ENCODE measurements at regions not wholly inside any gene's neighbourhood (a gene's known extent, or its start where the extent isn't known, plus 50 kb on each side); places are given as distances from the start of the nearest gene placed in this dataset.

DNA sequence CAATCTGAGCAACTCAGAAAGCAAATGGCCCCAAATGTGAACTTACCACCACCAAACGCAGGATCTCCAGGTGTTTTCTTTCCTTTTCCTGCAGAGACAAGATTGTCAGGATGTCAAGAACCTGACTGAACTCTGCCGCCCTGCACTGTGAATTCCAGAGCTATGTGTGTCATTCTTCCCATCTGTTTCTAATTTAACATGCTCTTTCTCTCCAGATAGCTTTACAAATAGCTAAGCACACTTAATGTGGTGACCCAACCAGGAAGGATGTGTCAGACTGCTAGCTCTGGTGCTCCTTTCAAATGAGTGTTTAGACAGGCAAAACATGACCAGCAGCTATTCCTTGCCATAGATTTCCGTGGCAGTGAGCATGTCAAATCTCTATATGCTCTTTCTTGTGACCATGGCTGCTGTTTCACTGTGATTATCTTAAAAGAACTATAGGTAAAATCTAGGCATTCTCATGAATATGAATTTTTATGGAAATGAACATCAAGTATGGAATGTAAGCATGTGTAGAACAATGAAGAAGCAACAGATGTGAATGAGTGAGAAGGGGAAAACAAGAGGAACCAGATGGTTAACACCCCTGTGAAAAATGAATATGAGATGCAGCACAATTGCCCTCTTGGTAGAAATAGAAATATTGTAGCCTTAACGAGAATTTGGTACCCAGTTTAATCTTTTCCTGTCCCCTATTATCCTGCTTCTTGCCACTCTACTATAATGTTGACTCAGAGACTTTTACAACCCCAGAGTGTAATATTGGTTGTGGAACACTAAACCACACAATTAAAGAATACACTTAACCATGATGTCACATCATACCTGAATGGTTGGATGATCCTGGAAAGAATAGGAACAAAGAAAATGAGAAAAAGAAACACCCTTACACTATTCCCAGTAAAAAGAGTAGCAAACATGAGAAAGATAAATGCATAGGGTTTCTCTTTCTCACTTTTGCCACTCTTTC lies 247.8 kb upstream of the DKK2 start:
- no peak overlapping the region for H3K4me3 ChIP-seq (replicated peaks in 1 of 3; ENCODE audit: low read depth in 2 of 3, low read length in 3 of 3)
- no peak for DNase-seq
- Mint-ChIP-seq H3K4me3 (no peak overlapping the region), H3K4me1 (no peaks in the 10 kb centered on the region), H3K27me3 (ENCODE audit: low read depth in 3 of 3) (peaks cover 0 to 2% (median 0%) of the 10 kb centered on the region in 3 donors), H3K36me3 (no peaks in the 10 kb centered on the region), H3K9me3 (peaks cover 0 to 5% (median 0%) of the 10 kb centered on the region in 7 donors), H3K27ac (no peak overlapping the region)
- whole genome bisulfite sequencing (ENCODE audit: insufficient coverage) = 50% methylated on average over 3 of the region's 4 CpGs
- no peak overlapping the region for H2AFZ ChIP-seq (ENCODE audit: insufficient read depth, low read depth, low read length, poor library complexity, severe bottlenecking)
- H3K27me3 ChIP-seq (ENCODE audit: control insufficient read depth in 2 of 2, insufficient read depth in 2 of 2, low read length in 2 of 2) = no peaks in the 10 kb centered on the region
- TF ChIP-seq CTCF (IDR thresholded peaks at IDR 0.05) = no peak
- H3K9me3 ChIP-seq (replicated peaks in 1 of 2; ENCODE audit: control insufficient read depth in 1 of 2, insufficient read depth in 1 of 2, low read length in 2 of 2) = no peaks in the 10 kb centered on the region
- no peak overlapping the region for H3K27ac ChIP-seq (ENCODE audit: low read depth in 1 of 2, low read length in 2 of 2)
- H4K20me1 ChIP-seq (ENCODE audit: insufficient read depth, low read length) = no peaks in the 10 kb centered on the region
- intact Hi-C loops (cut with micrococcal nuclease) = no loop called here
- no peaks in the 10 kb centered on the region for H3K36me3 ChIP-seq (replicated peaks in 1 of 2; ENCODE audit: control insufficient read depth in 1 of 2, insufficient read depth in 2 of 2, low read length in 2 of 2)
- H3K4me1 ChIP-seq (ENCODE audit: control insufficient read depth in 1 of 2, insufficient read depth in 2 of 2, low read length in 2 of 2) = no peaks in the 10 kb centered on the region
- no peaks in the 10 kb centered on the region for H3K79me2 ChIP-seq (ENCODE audit: insufficient read depth, low read length)
- no peak overlapping the region for H3K4me2 ChIP-seq (replicated peaks; ENCODE audit: extremely low read depth, low read length, poor library complexity, severe bottlenecking)
- H3K9ac ChIP-seq (ENCODE audit: insufficient read depth, low read length, poor library complexity, severe bottlenecking) = no peak overlapping the region

- Histone ChIP-seq H3K9me3 (replicated peaks in 1 of 2; ENCODE audit: control insufficient read depth in 1 of 2, insufficient read depth in 1 of 2, low read length in 2 of 2) (no peaks in the 10 kb centered on the region), H3K4me3 (replicated peaks in 1 of 3; ENCODE audit: low read depth in 2 of 3, low read length in 3 of 3) (no peak overlapping the region), H3K36me3 (replicated peaks in 1 of 2; ENCODE audit: control insufficient read depth in 1 of 2, insufficient read depth in 2 of 2, low read length in 2 of 2) (no peaks in the 10 kb centered on the region), H3K4me2 (replicated peaks; ENCODE audit: extremely low read depth, low read length, poor library complexity, severe bottlenecking) (no peak overlapping the region), H2AFZ (ENCODE audit: insufficient read depth, low read depth, low read length, poor library complexity, severe bottlenecking) (no peak overlapping the region), H3K79me2 (ENCODE audit: insufficient read depth, low read length) (no peaks in the 10 kb centered on the region), H3K9ac (ENCODE audit: insufficient read depth, low read length, poor library complexity, severe bottlenecking) (no peak overlapping the region), H3K4me1 (ENCODE audit: control insufficient read depth in 1 of 2, insufficient read depth in 2 of 2, low read length in 2 of 2) (no peaks in the 10 kb centered on the region), H3K27ac (ENCODE audit: low read depth in 1 of 2, low read length in 2 of 2) (no peak overlapping the region), H3K27me3 (ENCODE audit: control insufficient read depth in 2 of 2, insufficient read depth in 2 of 2, low read length in 2 of 2) (no peaks in the 10 kb centered on the region), H4K20me1 (ENCODE audit: insufficient read depth, low read length) (no peaks in the 10 kb centered on the region)
- DNase-seq = no peak
- H3K4me3 Mint-ChIP-seq = no peak overlapping the region
- TF ChIP-seq CTCF (IDR thresholded peaks at IDR 0.05) = no peak
- intact Hi-C loops (cut with micrococcal nuclease) = no loop called here
- no peaks in the 10 kb centered on the region for H3K36me3 Mint-ChIP-seq
- no peaks in the 10 kb centered on the region for H3K27me3 Mint-ChIP-seq (ENCODE audit: low read depth in 3 of 3)
- no peaks in the 10 kb centered on the region for H3K4me1 Mint-ChIP-seq
- no peak overlapping the region for H3K27ac Mint-ChIP-seq
- H3K9me3 Mint-ChIP-seq = no peaks in the 10 kb centered on the region
Observed at GRCh38 chr4:107279733-107280132, 243.6 kb upstream of the DKK2 start.
